ENCODE measurements at regions not wholly inside any gene's neighbourhood (a gene's known extent, or its start where the extent isn't known, plus 50 kb on each side); places are given as distances from the start of the nearest gene placed in this dataset.

DNA sequence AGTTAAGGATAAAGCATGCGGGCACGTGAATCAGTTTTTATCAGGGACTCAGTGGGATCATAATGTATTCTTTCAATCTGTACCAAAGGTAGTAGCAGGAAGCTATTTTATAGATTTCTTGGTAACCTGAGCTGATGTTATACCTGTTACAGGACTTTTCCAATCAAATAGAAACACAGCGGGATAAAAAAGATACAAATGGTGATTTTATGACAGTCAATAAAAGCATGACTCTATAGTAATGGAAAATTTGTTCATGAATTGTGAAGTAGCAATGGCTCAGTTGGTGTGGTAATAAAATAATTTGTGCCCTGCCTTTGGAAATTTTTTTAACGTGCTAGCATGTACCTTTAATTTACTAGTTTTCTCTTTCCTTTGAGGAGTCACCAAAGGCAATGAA, 300.7 kb upstream of the CELF2 start:
- Histone ChIP-seq H4K20me1 (ENCODE audit: insufficient read depth, low read length) (no peaks in the 10 kb centered on the region), H3K27ac (ENCODE audit: low read depth, low read length, poor library complexity, severe bottlenecking) (no peak overlapping the region), H3K4me2 (ENCODE audit: low read length) (no peak overlapping the region), H3K27me3 (ENCODE audit: insufficient read depth, low read length) (no peaks in the 10 kb centered on the region), H3K79me2 (ENCODE audit: insufficient read depth, low read length) (no peaks in the 10 kb centered on the region), H3K9ac (ENCODE audit: low read length) (no peak overlapping the region), H3K36me3 (ENCODE audit: insufficient read depth, low read length) (no peaks in the 10 kb centered on the region), H3K9me2 (ENCODE audit: low read depth, low read length) (no peaks in the 10 kb centered on the region), H2AFZ (ENCODE audit: low read length) (no peak overlapping the region), H3K9me3 (ENCODE audit: low read length) (no peaks in the 10 kb centered on the region), H3K4me1 (ENCODE audit: insufficient read depth, low read length, severe bottlenecking) (no peaks in the 10 kb centered on the region), H3K4me3 (ENCODE audit: low read depth, low read length, poor library complexity, severe bottlenecking) (no peak overlapping the region), H3F3A (ENCODE audit: insufficient read depth, low read length) (no peaks in the 10 kb centered on the region)
- TF ChIP-seq EZH2 (IDR thresholded peaks at IDR 0.05; ENCODE audit: borderline replicate concordance, low read length) (no peak), CTCF (IDR thresholded peaks at IDR 0.05; ENCODE audit: low read length) (no peak)

DNA sequence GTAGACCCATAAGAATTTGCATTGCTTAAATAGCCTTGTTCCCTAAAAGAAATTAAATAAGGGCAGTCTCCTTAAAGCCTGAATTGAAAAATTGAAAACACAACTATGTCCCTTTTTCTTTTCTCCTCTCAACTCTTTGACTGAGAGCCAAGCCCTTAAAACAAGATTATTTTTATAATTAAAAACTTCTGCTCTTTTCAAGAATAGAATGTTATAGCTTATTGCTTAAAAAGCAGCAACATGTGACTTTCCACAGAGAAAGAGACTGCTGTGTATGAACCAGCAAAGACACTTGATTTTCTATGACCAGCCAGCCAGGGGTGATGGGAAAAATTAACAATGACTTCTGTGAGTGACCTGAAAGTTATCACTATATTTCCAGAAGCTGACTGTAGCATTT, 295.2 kb upstream of the CELF2 start:
- no peak overlapping the region for H3K4me3 ChIP-seq (ENCODE audit: low read depth, low read length, poor library complexity, severe bottlenecking)
- H3K9ac ChIP-seq (ENCODE audit: low read length): no peak overlapping the region
- no peaks in the 10 kb centered on the region for H3F3A ChIP-seq (ENCODE audit: insufficient read depth, low read length)
- H3K27ac ChIP-seq (ENCODE audit: low read depth, low read length, poor library complexity, severe bottlenecking): no peak overlapping the region
- H3K4me2 ChIP-seq (ENCODE audit: low read length): no peak overlapping the region
- no peaks in the 10 kb centered on the region for H3K27me3 ChIP-seq (ENCODE audit: insufficient read depth, low read length)
- H3K36me3 ChIP-seq (ENCODE audit: insufficient read depth, low read length): no peaks in the 10 kb centered on the region
- TF ChIP-seq CTCF (IDR thresholded peaks at IDR 0.05; ENCODE audit: low read length): no peak
- no peak for TF ChIP-seq EZH2 (IDR thresholded peaks at IDR 0.05; ENCODE audit: borderline replicate concordance, low read length)
- no peaks in the 10 kb centered on the region for H3K4me1 ChIP-seq (ENCODE audit: insufficient read depth, low read length, severe bottlenecking)
- no peaks in the 10 kb centered on the region for H4K20me1 ChIP-seq (ENCODE audit: insufficient read depth, low read length)
- H2AFZ ChIP-seq (ENCODE audit: low read length): no peak overlapping the region
- no peaks in the 10 kb centered on the region for H3K9me3 ChIP-seq (ENCODE audit: low read length)
- no peaks in the 10 kb centered on the region for H3K9me2 ChIP-seq (ENCODE audit: low read depth, low read length)
- no peaks in the 10 kb centered on the region for H3K79me2 ChIP-seq (ENCODE audit: insufficient read depth, low read length)

GRCh38 chr10:10725196-10725595, 292.5 kb upstream of the CELF2 start:
- Histone ChIP-seq H3K79me2 (ENCODE audit: insufficient read depth, low read length) (no peaks in the 10 kb centered on the region), H3K36me3 (ENCODE audit: insufficient read depth, low read length) (no peaks in the 10 kb centered on the region), H3K9ac (ENCODE audit: low read length) (no peak overlapping the region), H3F3A (ENCODE audit: insufficient read depth, low read length) (no peaks in the 10 kb centered on the region), H3K9me2 (ENCODE audit: low read depth, low read length) (no peaks in the 10 kb centered on the region), H3K27ac (ENCODE audit: low read depth, low read length, poor library complexity, severe bottlenecking) (no peak overlapping the region), H2AFZ (ENCODE audit: low read length) (no peak overlapping the region), H4K20me1 (ENCODE audit: insufficient read depth, low read length) (no peaks in the 10 kb centered on the region), H3K4me1 (ENCODE audit: insufficient read depth, low read length, severe bottlenecking) (no peaks in the 10 kb centered on the region), H3K4me3 (ENCODE audit: low read depth, low read length, poor library complexity, severe bottlenecking) (no peak overlapping the region), H3K9me3 (ENCODE audit: low read length) (no peaks in the 10 kb centered on the region), H3K27me3 (ENCODE audit: insufficient read depth, low read length) (no peaks in the 10 kb centered on the region), H3K4me2 (ENCODE audit: low read length) (no peak overlapping the region)
- TF ChIP-seq EZH2 (IDR thresholded peaks at IDR 0.05; ENCODE audit: borderline replicate concordance, low read length): no peak
- no peak for TF ChIP-seq CTCF (IDR thresholded peaks at IDR 0.05; ENCODE audit: low read length)
